Liver (tissue), 8 donors: ENCODE measurements at regions not wholly inside any gene's neighbourhood (a gene's known extent, or its start where the extent isn't known, plus 50 kb on each side); places are given as distances from the start of the nearest gene placed in this dataset.
"Not testable (repeated sequence)": the region's sequence is repeated elsewhere in the genome, so short reads cannot be mapped to it uniquely, and the experiment has no call there.

Source experiments
- DNase-seq: peaks from one replicate; pipeline ENCODE4 v3.0.0-alpha.2; 2017; ENCODE audit warnings: low spot score
- H3K27ac ChIP-seq, 2 donors: one replicate each; pipeline ENCODE4 v1.7.0; 2013; ENCODE audit warnings: inconsistent platforms in 2 of 2, low read length in 2 of 2, control low read depth in 1 of 2, low read depth in 1 of 2, mild to moderate bottlenecking in 1 of 2
- H3K27me3 ChIP-seq, 4 donors: one replicate each; pipeline versions ENCODE4 v1.6.1 to v1.7.0; 2013; ENCODE audit warnings: low read length in 3 of 4, inconsistent platforms in 1 of 4, mild to moderate bottlenecking in 1 of 4, moderate library complexity in 1 of 4; ENCODE audit not compliant: control insufficient read depth in 4 of 4, insufficient read depth in 4 of 4
- H3K36me3 ChIP-seq, 4 donors: one replicate each; pipeline versions ENCODE4 v1.6.1 to v1.7.0; 2013; ENCODE audit warnings: low read length in 3 of 4, mild to moderate bottlenecking in 3 of 4, low read depth in 1 of 4, moderate library complexity in 1 of 4; ENCODE audit not compliant: control insufficient read depth in 4 of 4, insufficient read depth in 3 of 4
- H3K4me1 ChIP-seq, 4 donors: one replicate each; pipeline versions ENCODE4 v1.6.1 to v1.7.0; 2013; ENCODE audit warnings: low read length in 3 of 4, mild to moderate bottlenecking in 3 of 4, moderate library complexity in 1 of 4; ENCODE audit not compliant: control insufficient read depth in 4 of 4, insufficient read depth in 4 of 4
- H3K4me3 ChIP-seq, 3 donors: one replicate each; pipeline versions ENCODE4 v1.6.1 to v1.7.0; 2013; ENCODE audit warnings: low read length in 3 of 3, control low read depth in 1 of 3, low read depth in 1 of 3, mild to moderate bottlenecking in 1 of 3
- H3K9ac ChIP-seq, 2 donors: one replicate each; pipeline ENCODE4 v1.7.0; 2013; ENCODE audit warnings: low read length in 2 of 2, mild to moderate bottlenecking in 2 of 2, moderate library complexity in 2 of 2, control low read depth in 1 of 2, low read depth in 1 of 2
- H3K9me3 ChIP-seq, 4 donors: one replicate each; pipeline versions ENCODE4 v1.6.1 to v1.7.0; 2013; ENCODE audit warnings: low read length in 3 of 4; ENCODE audit not compliant: control insufficient read depth in 4 of 4
- EGR1 ChIP-seq, 2 donors: IDR thresholded peaks; 2 replicates each; pipeline ENCODE4 v1.6.1; 2016 to 2018; ENCODE audit warnings: antibody characterized with exemption in 2 of 2, low read depth in 2 of 2
- FOXA2 ChIP-seq: IDR thresholded peaks from 2 replicates; pipeline ENCODE4 v1.6.1; 2016; ENCODE audit warnings: antibody characterized with exemption
- GABPA ChIP-seq, 2 donors: IDR thresholded peaks in 1 of 2; conservative IDR thresholded peaks in 1 of 2; 2 replicates each; pipeline ENCODE4 v1.6.1; 2016; ENCODE audit warnings: antibody characterized with exemption in 2 of 2, mild to moderate bottlenecking in 1 of 2, moderate library complexity in 1 of 2
- HNF4A ChIP-seq, 2 donors: conservative IDR thresholded peaks; 2 replicates each; pipeline ENCODE4 v1.6.1; 2016; ENCODE audit warnings: antibody characterized with exemption in 2 of 2, mild to moderate bottlenecking in 2 of 2
- JUND ChIP-seq, 2 donors: IDR thresholded peaks; 2 replicates each; pipeline ENCODE4 v1.6.1; 2016; ENCODE audit warnings: antibody characterized with exemption in 2 of 2
- NR2F2 ChIP-seq: IDR thresholded peaks from 2 replicates; pipeline ENCODE4 v1.6.1; 2016; ENCODE audit warnings: antibody characterized with exemption
- RXRA ChIP-seq, 2 donors: IDR thresholded peaks; 2 replicates each; pipeline ENCODE4 v1.6.1; 2017 to 2018; ENCODE audit warnings: antibody characterized with exemption in 2 of 2, mild to moderate bottlenecking in 1 of 2
- SP1 ChIP-seq: IDR thresholded peaks from 2 replicates; pipeline ENCODE4 v1.6.1; 2018; ENCODE audit warnings: antibody characterized with exemption, mild to moderate bottlenecking
- WGBS: extraction: QIAGEN DNeasy Blood & Tissue Kit; methylation state at CpG from one replicate; pipeline ENCODE4 v1.1.7; 2013; 5-methylcytosine and 5-hydroxymethylcytosine counted together
- TF ChIP-seq, protein P1 (sequence below): fragments of 150-350 bp; IDR thresholded peaks from 2 replicates; pipeline ENCODE4 v1.5.1; 2017; ENCODE audit warnings: improper control_type of control experiment, low read depth, low read length; ENCODE audit not compliant: missing input control
- TF ChIP-seq, protein P2 (sequence below): IDR thresholded peaks from 2 replicates; pipeline ENCODE4 v1.6.1; 2016; ENCODE audit warnings: antibody characterized with exemption
- TF ChIP-seq, protein P3 (sequence below): IDR thresholded peaks from 2 replicates; pipeline ENCODE4 v1.6.1; 2016; ENCODE audit warnings: antibody characterized with exemption
- TF ChIP-seq, protein P4 (sequence below): IDR thresholded peaks from 2 replicates; pipeline ENCODE4 v1.6.1; 2016; ENCODE audit warnings: antibody characterized with exemption, mild to moderate bottlenecking
- TF ChIP-seq, protein P5 (sequence below): IDR thresholded peaks from 2 replicates; pipeline ENCODE4 v1.6.1; 2016; ENCODE audit warnings: antibody characterized with exemption
- donor health status: healthy.
- donor health status: healthy.
- donor health status: healthy.
- donor health status: healthy.
- donor health status: healthy.

DNA sequence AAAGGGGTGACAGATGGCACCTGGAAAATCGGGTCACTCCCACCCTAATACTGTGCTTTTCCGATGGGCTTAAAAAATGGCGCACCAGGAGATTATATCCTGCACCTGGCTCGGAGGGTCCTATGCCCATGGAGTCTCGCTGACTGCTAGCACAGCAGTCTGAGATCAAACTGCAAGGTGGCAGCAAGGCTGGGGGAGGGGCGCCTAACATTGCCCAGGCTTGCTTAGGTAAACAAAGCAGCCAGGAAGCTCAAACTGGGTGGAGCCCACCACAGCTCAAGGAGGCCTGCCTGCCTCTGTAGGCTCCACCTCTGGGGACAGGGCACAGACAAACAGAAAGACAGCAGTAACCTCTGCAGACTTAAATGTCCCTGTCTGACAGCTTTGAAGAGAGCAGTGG, 447.1 kb downstream of the ETS1 start:
- H3K9me3 ChIP-seq, H3K36me3 ChIP-seq, DNase-seq, H3K4me3 ChIP-seq, H3K27me3 ChIP-seq, H3K9ac ChIP-seq, H3K4me1 ChIP-seq, H3K27ac ChIP-seq: not testable (repeated sequence)
- 94% methylated on average over 5 of the region's 6 CpGs for WGBS

DNA sequence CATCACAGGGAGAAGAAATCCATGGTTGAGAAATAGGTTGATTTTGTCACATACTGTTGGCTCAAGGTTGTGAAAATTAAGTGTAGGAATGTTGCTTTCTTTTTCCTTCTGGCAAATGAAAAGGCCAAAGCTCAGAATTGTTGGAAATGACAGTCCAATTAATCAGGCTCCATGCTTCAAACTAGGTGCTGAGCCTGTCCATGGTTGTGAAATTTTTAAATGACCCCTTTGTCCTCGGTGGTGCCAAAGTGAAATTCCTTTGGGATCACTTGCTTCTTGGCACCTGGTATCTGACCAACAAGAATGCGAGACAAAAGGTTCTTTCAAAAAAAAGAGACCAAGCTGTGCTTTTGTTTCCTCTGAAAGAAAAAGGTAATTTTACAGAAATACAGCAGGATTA, 451.9 kb downstream of the ETS1 start:
- H3K4me3 ChIP-seq, result no peak overlapping the region
- TF ChIP-seq FOXA2, result no peak
- no peak for TF ChIP-seq NR2F2
- TF ChIP-seq, protein P1, sequence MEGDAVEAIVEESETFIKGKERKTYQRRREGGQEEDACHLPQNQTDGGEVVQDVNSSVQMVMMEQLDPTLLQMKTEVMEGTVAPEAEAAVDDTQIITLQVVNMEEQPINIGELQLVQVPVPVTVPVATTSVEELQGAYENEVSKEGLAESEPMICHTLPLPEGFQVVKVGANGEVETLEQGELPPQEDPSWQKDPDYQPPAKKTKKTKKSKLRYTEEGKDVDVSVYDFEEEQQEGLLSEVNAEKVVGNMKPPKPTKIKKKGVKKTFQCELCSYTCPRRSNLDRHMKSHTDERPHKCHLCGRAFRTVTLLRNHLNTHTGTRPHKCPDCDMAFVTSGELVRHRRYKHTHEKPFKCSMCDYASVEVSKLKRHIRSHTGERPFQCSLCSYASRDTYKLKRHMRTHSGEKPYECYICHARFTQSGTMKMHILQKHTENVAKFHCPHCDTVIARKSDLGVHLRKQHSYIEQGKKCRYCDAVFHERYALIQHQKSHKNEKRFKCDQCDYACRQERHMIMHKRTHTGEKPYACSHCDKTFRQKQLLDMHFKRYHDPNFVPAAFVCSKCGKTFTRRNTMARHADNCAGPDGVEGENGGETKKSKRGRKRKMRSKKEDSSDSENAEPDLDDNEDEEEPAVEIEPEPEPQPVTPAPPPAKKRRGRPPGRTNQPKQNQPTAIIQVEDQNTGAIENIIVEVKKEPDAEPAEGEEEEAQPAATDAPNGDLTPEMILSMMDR, result no peak
- no peak for TF ChIP-seq SP1
- TF ChIP-seq RXRA (IDR thresholded peaks at IDR 0.05), result no peak
- no peak for TF ChIP-seq EGR1 (IDR thresholded peaks at IDR 0.05; ENCODE audit: low read depth in 2 of 2)
- TF ChIP-seq, protein P2, sequence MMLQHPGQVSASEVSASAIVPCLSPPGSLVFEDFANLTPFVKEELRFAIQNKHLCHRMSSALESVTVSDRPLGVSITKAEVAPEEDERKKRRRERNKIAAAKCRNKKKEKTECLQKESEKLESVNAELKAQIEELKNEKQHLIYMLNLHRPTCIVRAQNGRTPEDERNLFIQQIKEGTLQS, result no peak
- no peak for TF ChIP-seq HNF4A (conservative IDR thresholded peaks at IDR 0.05)
- TF ChIP-seq, protein P3, sequence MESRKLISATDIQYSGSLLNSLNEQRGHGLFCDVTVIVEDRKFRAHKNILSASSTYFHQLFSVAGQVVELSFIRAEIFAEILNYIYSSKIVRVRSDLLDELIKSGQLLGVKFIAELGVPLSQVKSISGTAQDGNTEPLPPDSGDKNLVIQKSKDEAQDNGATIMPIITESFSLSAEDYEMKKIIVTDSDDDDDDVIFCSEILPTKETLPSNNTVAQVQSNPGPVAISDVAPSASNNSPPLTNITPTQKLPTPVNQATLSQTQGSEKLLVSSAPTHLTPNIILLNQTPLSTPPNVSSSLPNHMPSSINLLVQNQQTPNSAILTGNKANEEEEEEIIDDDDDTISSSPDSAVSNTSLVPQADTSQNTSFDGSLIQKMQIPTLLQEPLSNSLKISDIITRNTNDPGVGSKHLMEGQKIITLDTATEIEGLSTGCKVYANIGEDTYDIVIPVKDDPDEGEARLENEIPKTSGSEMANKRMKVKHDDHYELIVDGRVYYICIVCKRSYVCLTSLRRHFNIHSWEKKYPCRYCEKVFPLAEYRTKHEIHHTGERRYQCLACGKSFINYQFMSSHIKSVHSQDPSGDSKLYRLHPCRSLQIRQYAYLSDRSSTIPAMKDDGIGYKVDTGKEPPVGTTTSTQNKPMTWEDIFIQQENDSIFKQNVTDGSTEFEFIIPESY, result no peak
- no peak for TF ChIP-seq JUND (IDR thresholded peaks at IDR 0.05)
- TF ChIP-seq, protein P4, sequence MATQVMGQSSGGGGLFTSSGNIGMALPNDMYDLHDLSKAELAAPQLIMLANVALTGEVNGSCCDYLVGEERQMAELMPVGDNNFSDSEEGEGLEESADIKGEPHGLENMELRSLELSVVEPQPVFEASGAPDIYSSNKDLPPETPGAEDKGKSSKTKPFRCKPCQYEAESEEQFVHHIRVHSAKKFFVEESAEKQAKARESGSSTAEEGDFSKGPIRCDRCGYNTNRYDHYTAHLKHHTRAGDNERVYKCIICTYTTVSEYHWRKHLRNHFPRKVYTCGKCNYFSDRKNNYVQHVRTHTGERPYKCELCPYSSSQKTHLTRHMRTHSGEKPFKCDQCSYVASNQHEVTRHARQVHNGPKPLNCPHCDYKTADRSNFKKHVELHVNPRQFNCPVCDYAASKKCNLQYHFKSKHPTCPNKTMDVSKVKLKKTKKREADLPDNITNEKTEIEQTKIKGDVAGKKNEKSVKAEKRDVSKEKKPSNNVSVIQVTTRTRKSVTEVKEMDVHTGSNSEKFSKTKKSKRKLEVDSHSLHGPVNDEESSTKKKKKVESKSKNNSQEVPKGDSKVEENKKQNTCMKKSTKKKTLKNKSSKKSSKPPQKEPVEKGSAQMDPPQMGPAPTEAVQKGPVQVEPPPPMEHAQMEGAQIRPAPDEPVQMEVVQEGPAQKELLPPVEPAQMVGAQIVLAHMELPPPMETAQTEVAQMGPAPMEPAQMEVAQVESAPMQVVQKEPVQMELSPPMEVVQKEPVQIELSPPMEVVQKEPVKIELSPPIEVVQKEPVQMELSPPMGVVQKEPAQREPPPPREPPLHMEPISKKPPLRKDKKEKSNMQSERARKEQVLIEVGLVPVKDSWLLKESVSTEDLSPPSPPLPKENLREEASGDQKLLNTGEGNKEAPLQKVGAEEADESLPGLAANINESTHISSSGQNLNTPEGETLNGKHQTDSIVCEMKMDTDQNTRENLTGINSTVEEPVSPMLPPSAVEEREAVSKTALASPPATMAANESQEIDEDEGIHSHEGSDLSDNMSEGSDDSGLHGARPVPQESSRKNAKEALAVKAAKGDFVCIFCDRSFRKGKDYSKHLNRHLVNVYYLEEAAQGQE, result no peak
- TF ChIP-seq GABPA (IDR thresholded peaks at IDR 0.05 in 1 of 2, conservative IDR thresholded peaks at IDR 0.05 in 1 of 2), result no peak
- TF ChIP-seq, protein P5, sequence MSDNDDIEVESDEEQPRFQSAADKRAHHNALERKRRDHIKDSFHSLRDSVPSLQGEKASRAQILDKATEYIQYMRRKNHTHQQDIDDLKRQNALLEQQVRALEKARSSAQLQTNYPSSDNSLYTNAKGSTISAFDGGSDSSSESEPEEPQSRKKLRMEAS, result no peak
- no peak overlapping the region for H3K27ac ChIP-seq
- no peaks in the 10 kb centered on the region for H3K9me3 ChIP-seq
- H3K36me3 ChIP-seq, result no peaks in the 10 kb centered on the region
- no peak overlapping the region for H3K9ac ChIP-seq
- no peaks in the 10 kb centered on the region for H3K4me1 ChIP-seq
- WGBS, result 64% methylated on average over 2 of the region's 2 CpGs
- H3K27me3 ChIP-seq, result no peaks in the 10 kb centered on the region
- DNase-seq, result no peak
